Adrenal gland (tissue), 9 donors: ENCODE measurements at regions not wholly inside any gene's neighbourhood (a gene's known extent, or its start where the extent isn't known, plus 50 kb on each side); places are given as distances from the start of the nearest gene placed in this dataset.

Experiments used
- DNase-seq, 7 donors: peaks; one replicate each; pipeline ENCODE4 v3.0.0-alpha.2; 2019 to 2020
- H3K27ac ChIP-seq, 5 donors: fragments of 200-600 bp; sonication (generic) in 4 of 5; 1 replicate in 3 of 5; 2 replicates in 2 of 5; pipeline versions ENCODE4 v1.5.1 to v1.8.0; 2016 to 2020; ENCODE audit warnings: mild to moderate bottlenecking in 1 of 5
- H3K27me3 ChIP-seq: fragments of 200-600 bp; 2 replicates; pipeline ENCODE4 v1.8.0; 2021
- H3K36me3 ChIP-seq, 2 donors: fragments of 200-600 bp; replicated peaks in 1 of 2; 1 replicate in 1 of 2; 2 replicates in 1 of 2; pipeline versions ENCODE4 v1.5.1 to v1.8.0; 2018 to 2022
- H3K4me1 ChIP-seq, 2 donors: fragments of 200-600 bp; replicated peaks in 1 of 2; 1 replicate in 1 of 2; 2 replicates in 1 of 2; pipeline versions ENCODE4 v1.5.1 to v1.8.0; 2018 to 2021
- H3K4me3 ChIP-seq, 4 donors: fragments of 200-600 bp; sonication (generic) in 3 of 4; one replicate each; pipeline ENCODE4 v1.5.1; 2016 to 2018
- H3K9me3 ChIP-seq, 3 donors: fragments of 200-600 bp; sonication (generic) in 1 of 3; replicated peaks in 1 of 3; 1 replicate in 2 of 3; 2 replicates in 1 of 3; pipeline versions ENCODE4 v1.5.1 to v1.8.0; 2016 to 2021
- POLR2A ChIP-seq, 2 donors: fragments of 450-650 bp; IDR thresholded peaks; one replicate each; pipeline ENCODE4 v1.6.1; 2017; ENCODE audit warnings: antibody characterized with exemption in 2 of 2, mild to moderate bottlenecking in 2 of 2, moderate library complexity in 1 of 2
- WGBS, 4 donors: extraction: QIAGEN DNeasy Blood & Tissue Kit in 2 of 4; methylation state at CpG; one replicate each; pipeline versions ENCODE4 v1.1.5 to v1.1.7; 2013 to 2017; 5-methylcytosine and 5-hydroxymethylcytosine counted together
- intact Hi-C, 2 donors: fragments of 100-400 bp; cut with DNase I; formaldehyde crosslinking; loops; one replicate each; pipeline versions ENCODE4 v1.14.1 to v1.15.0; 2022 to 2023
- TF ChIP-seq, protein P1 (sequence below), 6 experiments: fragments of 450-650 bp in 4 of 6; fragments of 200-600 bp in 2 of 6; sonication (generic) in 1 of 6; IDR thresholded peaks; 1 replicate in 5 of 6; 2 replicates in 1 of 6; pipeline versions ENCODE4 v1.5.1 to v1.8.0; 2016 to 2021; ENCODE audit warnings: antibody characterized with exemption in 6 of 6, mild to moderate bottlenecking in 2 of 6, moderate library complexity in 1 of 6
- donor health status: healthy with polysubstance abuse.
- donor health status: Bipolar disorder and iron deficiency.
- donor health status: DM: yes; HTN: yes; CAD: no.
- donor health status: DM: no; HTN: no; CAD: no.
- donor health status: DM: no; HTN: no; CAD: no.

- 37 to 52% (median 41%) methylated on average over 1 of the region's 1 CpG for WGBS, 4 donors
- H3K27ac ChIP-seq: no peak overlapping the region
- intact Hi-C loops: no loop called here
- H3K36me3 ChIP-seq: no peaks in the 10 kb centered on the region
- TF ChIP-seq, protein P1, sequence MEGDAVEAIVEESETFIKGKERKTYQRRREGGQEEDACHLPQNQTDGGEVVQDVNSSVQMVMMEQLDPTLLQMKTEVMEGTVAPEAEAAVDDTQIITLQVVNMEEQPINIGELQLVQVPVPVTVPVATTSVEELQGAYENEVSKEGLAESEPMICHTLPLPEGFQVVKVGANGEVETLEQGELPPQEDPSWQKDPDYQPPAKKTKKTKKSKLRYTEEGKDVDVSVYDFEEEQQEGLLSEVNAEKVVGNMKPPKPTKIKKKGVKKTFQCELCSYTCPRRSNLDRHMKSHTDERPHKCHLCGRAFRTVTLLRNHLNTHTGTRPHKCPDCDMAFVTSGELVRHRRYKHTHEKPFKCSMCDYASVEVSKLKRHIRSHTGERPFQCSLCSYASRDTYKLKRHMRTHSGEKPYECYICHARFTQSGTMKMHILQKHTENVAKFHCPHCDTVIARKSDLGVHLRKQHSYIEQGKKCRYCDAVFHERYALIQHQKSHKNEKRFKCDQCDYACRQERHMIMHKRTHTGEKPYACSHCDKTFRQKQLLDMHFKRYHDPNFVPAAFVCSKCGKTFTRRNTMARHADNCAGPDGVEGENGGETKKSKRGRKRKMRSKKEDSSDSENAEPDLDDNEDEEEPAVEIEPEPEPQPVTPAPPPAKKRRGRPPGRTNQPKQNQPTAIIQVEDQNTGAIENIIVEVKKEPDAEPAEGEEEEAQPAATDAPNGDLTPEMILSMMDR (IDR thresholded peaks at IDR 0.05): no peak
- no peak for TF ChIP-seq POLR2A (IDR thresholded peaks at IDR 0.05)
- H3K27me3 ChIP-seq: no peaks in the 10 kb centered on the region
- no peak for DNase-seq
- no peak overlapping the region for H3K4me3 ChIP-seq
- H3K9me3 ChIP-seq: no peaks in the 10 kb centered on the region
- no peaks in the 10 kb centered on the region for H3K4me1 ChIP-seq
These were observed 252.4 kb upstream of the HS3ST5 start for GRCh38 chr6:114595186-114595585.

GRCh38 chr6:114592506-114592905 is 249.7 kb upstream of the HS3ST5 start:
- intact Hi-C loops: no loop called here
- no peaks in the 10 kb centered on the region for H3K36me3 ChIP-seq

DNA sequence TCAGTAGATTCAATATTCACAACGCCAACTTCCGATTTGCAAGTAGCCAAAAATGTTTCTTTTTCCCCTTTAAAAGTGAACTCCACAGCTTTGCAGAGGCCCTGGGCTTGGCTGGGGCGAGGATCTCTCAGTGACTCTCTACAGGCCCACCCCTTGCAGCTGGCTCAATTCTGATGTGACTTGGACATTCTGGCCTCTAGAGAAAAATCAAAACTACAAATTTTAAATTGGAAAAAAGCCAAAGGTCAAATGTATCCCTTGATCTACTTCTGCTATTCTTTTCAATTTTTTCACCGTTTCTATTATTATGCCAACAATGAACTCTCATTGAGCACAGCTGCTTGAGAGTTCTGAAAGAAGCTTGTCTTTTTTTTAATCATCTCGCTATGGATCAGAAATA is 245.9 kb upstream of the HS3ST5 start:
- Histone ChIP-seq H3K4me1 (no peaks in the 10 kb centered on the region), H3K36me3 (no peaks in the 10 kb centered on the region), H3K27ac (no peak overlapping the region), H3K9me3 (peaks cover 0 to 6% (median 0%) of the 10 kb centered on the region in 3 donors), H3K4me3 (no peak overlapping the region), H3K27me3 (no peaks in the 10 kb centered on the region)
- DNase-seq: no peak
- TF ChIP-seq, protein P1 (IDR thresholded peaks at IDR 0.05): no peak
- TF ChIP-seq POLR2A (IDR thresholded peaks at IDR 0.05): no peak
- 42 to 61% (median 51%) methylated on average over 5 of the region's 5 CpGs for WGBS, 4 donors
- intact Hi-C loops: no loop called here

More at GRCh38 chr6:114592506-114592905, 249.7 kb upstream of the HS3ST5 start:
- Histone ChIP-seq H3K27me3 (no peaks in the 10 kb centered on the region), H3K4me1 (no peaks in the 10 kb centered on the region), H3K4me3 (no peak overlapping the region), H3K27ac (no peak overlapping the region), H3K9me3 (no peaks in the 10 kb centered on the region)
- DNase-seq: no peak
- TF ChIP-seq POLR2A (IDR thresholded peaks at IDR 0.05): no peak
- TF ChIP-seq, protein P1 (IDR thresholded peaks at IDR 0.05): no peak
- 72 to 85% (median 79%) methylated on average over 4 of the region's 4 CpGs for WGBS, 4 donors

GRCh38 chr6:114586298-114586697 is 243.5 kb upstream of the HS3ST5 start:
- TF ChIP-seq POLR2A (IDR thresholded peaks at IDR 0.05): no peak
- TF ChIP-seq, protein P1 (IDR thresholded peaks at IDR 0.05): no peak
- H3K4me3 ChIP-seq: no peak overlapping the region
- no peaks in the 10 kb centered on the region for H3K4me1 ChIP-seq
- no peak for DNase-seq
- intact Hi-C loops: no loop called here
- peaks cover 0 to 6% (median 0%) of the 10 kb centered on the region in 3 donors for H3K9me3 ChIP-seq
- WGBS, 4 donors: 48 to 76% (median 60%) methylated on average over 2 of the region's 2 CpGs
- H3K27ac ChIP-seq: no peak overlapping the region
- H3K36me3 ChIP-seq: no peaks in the 10 kb centered on the region
- H3K27me3 ChIP-seq: no peaks in the 10 kb centered on the region
